ENCODE measurements at regions not wholly inside any gene's neighbourhood (a gene's known extent, or its start where the extent isn't known, plus 50 kb on each side); places are given as distances from the start of the nearest gene placed in this dataset.

DNA sequence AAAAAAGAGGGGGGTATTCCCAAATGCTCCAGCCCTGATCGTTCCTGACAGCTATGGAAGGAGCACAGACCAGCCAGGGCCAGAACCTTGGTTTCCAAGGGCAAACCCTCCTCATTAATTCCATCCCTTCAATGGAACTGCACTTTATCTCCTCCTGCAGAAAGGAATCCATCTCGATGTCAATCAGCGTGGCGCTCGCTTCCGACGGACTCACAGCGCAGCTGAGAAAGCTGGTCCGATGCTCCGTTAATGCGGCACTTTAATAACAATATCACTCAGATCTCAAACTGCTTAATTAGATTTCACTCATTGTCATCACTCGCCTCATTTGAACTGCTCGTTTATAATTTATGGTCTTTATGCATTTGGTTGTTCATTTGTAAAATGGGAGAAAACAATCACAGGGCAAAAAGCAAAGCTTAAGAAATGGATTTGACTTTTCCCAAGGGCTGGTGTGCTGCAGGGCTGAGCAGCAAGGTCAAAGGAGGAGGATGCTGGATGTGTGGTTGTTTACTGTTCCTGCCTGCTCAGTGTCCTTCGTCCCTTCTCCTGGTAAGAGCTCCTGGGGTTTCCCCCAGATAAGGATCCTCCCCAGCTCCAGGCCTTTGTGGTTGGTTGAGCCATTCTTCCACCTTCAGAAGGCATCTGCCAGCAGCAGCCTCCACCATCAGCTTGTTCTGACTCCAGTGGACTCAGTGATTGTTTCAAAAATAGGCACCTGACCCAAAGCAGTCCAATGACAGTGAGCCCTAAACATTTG, 152.7 kb downstream of the ANKRD60 start:
- no peak for DNase-seq (ENCODE audit: low read depth in 1 of 2, low spot score in 1 of 2)
- Histone ChIP-seq H3K27ac (replicated peaks) (no peak overlapping the region), H3K27me3 (ENCODE audit: insufficient read depth, poor library complexity, severe bottlenecking) (no peaks in the 10 kb centered on the region), H3K4me3 (replicated peaks; ENCODE audit: insufficient read depth, low read length) (no peak overlapping the region)
- TF ChIP-seq, protein P1, sequence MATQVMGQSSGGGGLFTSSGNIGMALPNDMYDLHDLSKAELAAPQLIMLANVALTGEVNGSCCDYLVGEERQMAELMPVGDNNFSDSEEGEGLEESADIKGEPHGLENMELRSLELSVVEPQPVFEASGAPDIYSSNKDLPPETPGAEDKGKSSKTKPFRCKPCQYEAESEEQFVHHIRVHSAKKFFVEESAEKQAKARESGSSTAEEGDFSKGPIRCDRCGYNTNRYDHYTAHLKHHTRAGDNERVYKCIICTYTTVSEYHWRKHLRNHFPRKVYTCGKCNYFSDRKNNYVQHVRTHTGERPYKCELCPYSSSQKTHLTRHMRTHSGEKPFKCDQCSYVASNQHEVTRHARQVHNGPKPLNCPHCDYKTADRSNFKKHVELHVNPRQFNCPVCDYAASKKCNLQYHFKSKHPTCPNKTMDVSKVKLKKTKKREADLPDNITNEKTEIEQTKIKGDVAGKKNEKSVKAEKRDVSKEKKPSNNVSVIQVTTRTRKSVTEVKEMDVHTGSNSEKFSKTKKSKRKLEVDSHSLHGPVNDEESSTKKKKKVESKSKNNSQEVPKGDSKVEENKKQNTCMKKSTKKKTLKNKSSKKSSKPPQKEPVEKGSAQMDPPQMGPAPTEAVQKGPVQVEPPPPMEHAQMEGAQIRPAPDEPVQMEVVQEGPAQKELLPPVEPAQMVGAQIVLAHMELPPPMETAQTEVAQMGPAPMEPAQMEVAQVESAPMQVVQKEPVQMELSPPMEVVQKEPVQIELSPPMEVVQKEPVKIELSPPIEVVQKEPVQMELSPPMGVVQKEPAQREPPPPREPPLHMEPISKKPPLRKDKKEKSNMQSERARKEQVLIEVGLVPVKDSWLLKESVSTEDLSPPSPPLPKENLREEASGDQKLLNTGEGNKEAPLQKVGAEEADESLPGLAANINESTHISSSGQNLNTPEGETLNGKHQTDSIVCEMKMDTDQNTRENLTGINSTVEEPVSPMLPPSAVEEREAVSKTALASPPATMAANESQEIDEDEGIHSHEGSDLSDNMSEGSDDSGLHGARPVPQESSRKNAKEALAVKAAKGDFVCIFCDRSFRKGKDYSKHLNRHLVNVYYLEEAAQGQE (IDR thresholded peaks at IDR 0.05; ENCODE audit: insufficient replicate concordance, low read depth): no peak
- TF ChIP-seq, protein P2, sequence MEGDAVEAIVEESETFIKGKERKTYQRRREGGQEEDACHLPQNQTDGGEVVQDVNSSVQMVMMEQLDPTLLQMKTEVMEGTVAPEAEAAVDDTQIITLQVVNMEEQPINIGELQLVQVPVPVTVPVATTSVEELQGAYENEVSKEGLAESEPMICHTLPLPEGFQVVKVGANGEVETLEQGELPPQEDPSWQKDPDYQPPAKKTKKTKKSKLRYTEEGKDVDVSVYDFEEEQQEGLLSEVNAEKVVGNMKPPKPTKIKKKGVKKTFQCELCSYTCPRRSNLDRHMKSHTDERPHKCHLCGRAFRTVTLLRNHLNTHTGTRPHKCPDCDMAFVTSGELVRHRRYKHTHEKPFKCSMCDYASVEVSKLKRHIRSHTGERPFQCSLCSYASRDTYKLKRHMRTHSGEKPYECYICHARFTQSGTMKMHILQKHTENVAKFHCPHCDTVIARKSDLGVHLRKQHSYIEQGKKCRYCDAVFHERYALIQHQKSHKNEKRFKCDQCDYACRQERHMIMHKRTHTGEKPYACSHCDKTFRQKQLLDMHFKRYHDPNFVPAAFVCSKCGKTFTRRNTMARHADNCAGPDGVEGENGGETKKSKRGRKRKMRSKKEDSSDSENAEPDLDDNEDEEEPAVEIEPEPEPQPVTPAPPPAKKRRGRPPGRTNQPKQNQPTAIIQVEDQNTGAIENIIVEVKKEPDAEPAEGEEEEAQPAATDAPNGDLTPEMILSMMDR (IDR thresholded peaks at IDR 0.05; ENCODE audit: insufficient read depth, low read length): no peak
- no peak for TF ChIP-seq GABPA (IDR thresholded peaks at IDR 0.05; ENCODE audit: low read depth)
- no peak for TF ChIP-seq POLR2AphosphoS5 (IDR thresholded peaks at IDR 0.05; ENCODE audit: low read depth)
- no peak for TF ChIP-seq SPI1 (IDR thresholded peaks at IDR 0.05; ENCODE audit: borderline replicate concordance, low read depth)

DNA sequence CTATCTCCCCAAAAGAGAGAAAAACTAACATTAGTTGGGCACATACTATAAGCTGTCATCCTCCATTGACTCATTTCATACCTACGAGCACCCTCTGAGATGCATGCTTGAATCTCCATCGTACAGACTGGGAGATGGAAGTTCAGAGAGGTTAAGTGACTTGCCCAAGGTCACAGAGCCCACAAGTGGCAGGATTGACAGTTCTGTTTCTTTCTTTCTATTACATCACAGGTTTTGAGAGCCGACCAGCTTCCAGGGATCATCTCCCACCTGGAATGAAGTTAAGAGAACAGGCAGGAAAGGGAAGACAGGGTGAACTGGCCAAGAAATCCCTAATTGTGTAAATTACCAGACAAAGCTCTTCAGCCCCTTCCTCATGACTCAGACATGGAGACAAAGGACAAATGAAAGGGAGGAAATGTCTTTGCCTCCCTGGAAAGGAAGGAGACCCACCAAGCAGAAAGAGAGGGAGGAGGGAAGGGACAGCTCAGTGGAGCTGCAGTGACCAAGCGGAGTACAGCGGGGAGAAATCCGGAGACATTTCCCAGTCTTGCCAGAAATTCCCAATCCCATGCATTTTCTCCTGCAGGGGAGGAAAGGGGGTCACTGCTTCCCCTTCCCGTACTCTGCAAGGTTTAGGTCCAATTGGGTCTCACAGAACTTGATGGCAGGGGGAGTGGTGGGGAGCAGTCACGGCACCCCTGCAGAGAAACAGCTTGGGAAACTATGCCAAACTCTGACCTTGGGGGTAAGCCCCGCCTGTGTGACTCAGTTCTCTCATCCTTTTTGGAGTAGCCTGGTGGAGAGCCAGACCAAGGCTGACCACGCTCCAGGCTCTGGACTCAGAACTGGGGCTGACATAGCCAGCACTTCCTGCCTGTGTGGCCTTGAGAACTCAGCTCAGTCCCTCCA, 154.3 kb downstream of the ANKRD60 start:
- Histone ChIP-seq H3K27ac (replicated peaks) (no peak overlapping the region), H3K4me3 (replicated peaks; ENCODE audit: insufficient read depth, low read length) (no peak overlapping the region), H3K27me3 (ENCODE audit: insufficient read depth, poor library complexity, severe bottlenecking) (no peaks in the 10 kb centered on the region)
- TF ChIP-seq GABPA (IDR thresholded peaks at IDR 0.05; ENCODE audit: low read depth) (no peak), POLR2AphosphoS5 (IDR thresholded peaks at IDR 0.05; ENCODE audit: low read depth) (no peak), SPI1 (IDR thresholded peaks at IDR 0.05; ENCODE audit: borderline replicate concordance, low read depth) (no peak)
- TF ChIP-seq, protein P2 (IDR thresholded peaks at IDR 0.05; ENCODE audit: insufficient read depth, low read length): no peak
- TF ChIP-seq, protein P1 (IDR thresholded peaks at IDR 0.05; ENCODE audit: insufficient replicate concordance, low read depth): no peak
- no peak for DNase-seq (ENCODE audit: low read depth in 1 of 2, low spot score in 1 of 2)

DNA sequence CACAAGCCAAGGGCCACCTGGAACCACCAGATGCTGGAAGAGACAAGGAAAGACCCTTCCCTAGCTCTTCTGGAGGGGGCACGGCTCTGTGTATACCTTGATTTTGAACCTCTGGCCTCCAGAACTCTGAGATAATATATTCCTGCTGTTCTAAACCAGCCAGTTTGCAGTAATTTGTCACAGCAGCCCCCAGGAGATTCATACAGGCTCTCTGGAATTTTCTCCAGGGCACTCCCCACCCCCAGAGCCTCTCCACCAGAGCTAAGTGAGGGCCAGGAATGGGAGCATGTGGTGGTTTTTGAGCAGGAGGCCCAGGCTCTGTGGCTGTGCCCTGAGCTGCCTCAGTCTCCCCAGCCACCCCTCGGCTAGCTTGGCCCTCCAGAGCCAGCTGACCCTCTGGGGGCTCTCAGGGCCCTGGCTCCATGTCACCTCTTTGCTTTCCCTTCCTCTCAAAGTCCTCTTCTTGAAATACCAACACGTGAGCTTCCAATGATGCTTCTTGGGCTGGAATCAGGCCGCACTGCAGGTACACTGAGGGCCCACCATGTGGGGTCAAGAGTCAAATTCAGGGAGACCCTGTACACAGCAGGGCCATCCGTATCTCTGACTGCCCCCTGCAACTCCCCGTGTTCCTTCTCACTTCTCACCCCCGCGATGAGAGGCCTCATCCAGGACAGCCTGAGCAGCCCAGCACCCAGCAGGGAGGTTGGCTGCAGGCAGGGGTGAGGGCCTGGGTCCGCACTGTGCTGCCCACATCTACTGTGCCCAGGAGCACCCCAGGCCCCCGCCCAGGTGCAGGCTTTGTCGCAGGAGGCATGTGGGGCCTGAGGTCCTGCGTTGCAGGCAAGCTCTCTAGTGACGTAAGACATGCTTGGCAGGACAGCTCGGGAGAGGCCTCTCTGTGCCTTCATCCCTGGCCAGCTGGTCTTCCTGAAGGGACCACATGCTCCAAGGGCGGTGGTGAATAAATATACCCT, 155.5 kb downstream of the ANKRD60 start:
- no peak overlapping the region for H3K27ac ChIP-seq (replicated peaks)
- no peak for DNase-seq (ENCODE audit: low read depth in 1 of 2, low spot score in 1 of 2)
- H3K4me3 ChIP-seq (replicated peaks; ENCODE audit: insufficient read depth, low read length): no peak overlapping the region
- TF ChIP-seq SPI1 (IDR thresholded peaks at IDR 0.05; ENCODE audit: borderline replicate concordance, low read depth) (no peak), GABPA (IDR thresholded peaks at IDR 0.05; ENCODE audit: low read depth) (no peak), POLR2AphosphoS5 (IDR thresholded peaks at IDR 0.05; ENCODE audit: low read depth) (no peak)
- TF ChIP-seq, protein P2 (IDR thresholded peaks at IDR 0.05; ENCODE audit: insufficient read depth, low read length): no peak
- TF ChIP-seq, protein P1 (IDR thresholded peaks at IDR 0.05; ENCODE audit: insufficient replicate concordance, low read depth): no peak
- no peaks in the 10 kb centered on the region for H3K27me3 ChIP-seq (ENCODE audit: insufficient read depth, poor library complexity, severe bottlenecking)
